ENCODE measurements at regions not wholly inside any gene's neighbourhood (a gene's known extent, or its start where the extent isn't known, plus 50 kb on each side); places are given as distances from the start of the nearest gene placed in this dataset.
"Not testable (repeated sequence)": the region's sequence is repeated elsewhere in the genome, so short reads cannot be mapped to it uniquely, and the experiment has no call there.

- H3K4me3 ChIP-seq (ENCODE audit: low read depth, low read length) = no peak overlapping the region
Measured at GRCh38 chr16:58958749-58959148, 224.6 kb upstream of the GOT2 start.

- no peak overlapping the region for H3K4me3 ChIP-seq (ENCODE audit: low read depth, low read length)
Measured at GRCh38 chr16:58948244-58948643, 214.1 kb upstream of the GOT2 start.

- no peak overlapping the region for H3K4me3 ChIP-seq (ENCODE audit: low read depth, low read length)
Measured at GRCh38 chr16:58940609-58941008, 206.5 kb upstream of the GOT2 start.

- no peak overlapping the region for H3K4me3 ChIP-seq (ENCODE audit: low read depth, low read length)
Measured at GRCh38 chr16:58938811-58939210, 204.7 kb upstream of the GOT2 start.

DNA sequence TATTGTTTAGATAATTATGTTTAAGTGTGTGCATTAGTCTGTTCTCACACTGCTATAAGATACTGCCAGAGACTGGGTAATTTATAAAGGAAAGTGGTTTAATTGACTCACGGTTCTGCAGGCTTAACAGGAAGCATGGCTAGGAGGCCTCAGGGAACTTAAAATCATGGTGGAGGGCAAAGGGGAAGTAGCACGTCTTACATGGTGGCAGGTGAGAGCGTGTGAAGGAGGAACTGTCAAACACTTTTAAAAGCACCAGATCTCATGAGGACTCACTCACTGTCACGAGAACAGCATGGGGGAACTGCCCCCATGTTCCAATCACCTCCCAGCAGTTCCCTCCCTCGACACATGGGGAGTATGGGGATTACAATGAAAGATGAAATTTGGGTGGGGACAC is 203.5 kb upstream of the GOT2 start:
- H3K4me3 ChIP-seq (ENCODE audit: low read depth, low read length) = no peak overlapping the region

DNA sequence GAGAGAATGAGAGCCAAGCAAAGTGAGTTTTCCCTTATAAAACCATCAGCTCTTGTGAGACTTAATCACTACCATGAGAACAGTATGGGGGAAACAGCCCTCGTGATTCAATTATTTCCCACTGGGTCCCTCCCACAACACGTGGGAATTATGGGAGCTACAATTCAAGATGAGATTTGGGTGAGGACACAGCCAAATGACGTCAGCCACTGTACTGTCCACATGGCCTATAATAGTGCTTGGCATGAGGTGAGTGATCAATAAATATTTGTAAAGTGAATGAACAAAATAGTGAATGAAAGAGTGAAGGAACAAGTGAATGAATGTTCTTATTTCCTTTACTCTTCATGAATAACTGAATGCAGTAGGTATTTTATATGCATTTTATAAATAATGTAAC is 199.1 kb upstream of the GOT2 start:
- H3K4me3 ChIP-seq (ENCODE audit: low read depth, low read length) = no peak overlapping the region

DNA sequence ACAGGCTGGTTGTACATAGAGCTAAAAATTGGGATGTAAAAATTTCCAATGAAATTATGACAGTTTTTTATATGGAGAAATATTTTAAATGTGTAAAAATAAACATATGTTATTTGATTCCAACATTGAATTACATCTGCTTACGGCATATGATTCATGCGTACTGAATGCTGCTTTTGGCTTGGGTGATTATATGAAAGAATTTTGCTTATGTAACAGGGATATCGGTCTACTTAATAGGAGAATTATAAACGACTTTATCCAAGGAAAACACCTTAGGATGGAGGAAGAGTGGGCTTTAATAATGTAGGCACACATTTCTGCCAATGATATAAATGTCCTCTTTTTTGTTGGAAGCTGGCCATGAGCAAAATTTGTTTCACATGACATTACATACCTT is 197.3 kb upstream of the GOT2 start:
- no peak overlapping the region for H3K4me3 ChIP-seq (ENCODE audit: low read depth, low read length)

DNA sequence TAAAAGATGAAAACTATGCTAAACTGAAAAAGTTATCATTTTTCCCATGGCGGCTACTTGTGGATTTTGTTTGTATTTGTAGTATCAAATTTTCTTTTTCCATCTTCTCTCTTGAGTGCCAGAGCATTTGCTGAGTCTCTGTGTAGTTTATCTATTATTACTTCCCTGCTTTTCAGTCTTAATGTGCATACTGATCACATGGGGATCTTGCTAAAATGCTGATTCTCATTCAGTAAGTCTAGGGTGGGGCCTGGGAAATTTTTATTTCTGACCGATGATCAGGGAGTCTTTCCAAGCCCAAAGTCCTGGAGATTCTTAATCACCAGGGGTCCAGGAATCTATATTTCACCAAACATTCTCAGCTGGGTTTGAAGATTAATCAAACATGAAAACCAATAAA is 189.0 kb upstream of the GOT2 start:
- H3K4me3 ChIP-seq (ENCODE audit: low read depth, low read length) = no peak overlapping the region

DNA sequence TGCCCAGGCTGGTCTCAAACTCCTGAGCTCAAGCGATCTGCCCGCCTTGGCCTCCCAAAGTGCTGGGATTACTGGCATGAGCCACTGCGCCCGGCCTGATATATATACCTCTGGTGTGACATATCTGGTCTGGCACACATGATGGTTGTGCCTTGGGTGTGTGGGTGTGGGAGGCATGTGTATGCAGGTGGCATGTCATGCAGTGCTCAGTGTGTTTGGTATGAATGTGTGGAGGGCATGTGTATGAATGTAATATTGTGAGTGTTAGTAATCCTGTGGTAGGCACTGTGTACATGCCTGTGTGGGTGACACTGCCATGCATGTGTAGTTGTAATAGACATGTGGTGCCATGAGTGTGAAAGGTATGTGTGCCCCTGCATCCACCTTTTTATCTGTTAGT is 179.3 kb upstream of the GOT2 start:
- H3K4me3 ChIP-seq (ENCODE audit: low read depth, low read length) = no peak overlapping the region

DNA sequence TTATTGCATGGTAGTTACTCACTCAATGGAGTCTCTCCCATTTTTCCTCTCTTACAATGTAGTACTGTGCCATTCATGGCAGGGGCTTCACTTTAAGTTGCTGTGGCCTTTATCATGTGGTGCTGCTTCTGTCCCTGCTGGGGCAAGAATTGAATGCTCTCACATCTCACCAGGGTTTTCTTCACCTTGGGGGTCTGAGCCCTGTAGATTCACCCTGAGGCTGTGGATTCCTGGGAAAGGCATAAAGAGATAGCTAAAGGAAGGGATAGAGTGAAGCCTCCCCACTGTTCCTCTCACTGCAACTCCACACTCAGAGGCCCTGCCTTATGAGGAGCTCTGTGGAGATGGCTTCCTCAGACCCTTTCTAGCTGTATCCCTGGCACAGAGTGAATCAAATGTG is 178.5 kb upstream of the GOT2 start:
- H3K4me3 ChIP-seq (ENCODE audit: low read depth, low read length) = no peak overlapping the region

DNA sequence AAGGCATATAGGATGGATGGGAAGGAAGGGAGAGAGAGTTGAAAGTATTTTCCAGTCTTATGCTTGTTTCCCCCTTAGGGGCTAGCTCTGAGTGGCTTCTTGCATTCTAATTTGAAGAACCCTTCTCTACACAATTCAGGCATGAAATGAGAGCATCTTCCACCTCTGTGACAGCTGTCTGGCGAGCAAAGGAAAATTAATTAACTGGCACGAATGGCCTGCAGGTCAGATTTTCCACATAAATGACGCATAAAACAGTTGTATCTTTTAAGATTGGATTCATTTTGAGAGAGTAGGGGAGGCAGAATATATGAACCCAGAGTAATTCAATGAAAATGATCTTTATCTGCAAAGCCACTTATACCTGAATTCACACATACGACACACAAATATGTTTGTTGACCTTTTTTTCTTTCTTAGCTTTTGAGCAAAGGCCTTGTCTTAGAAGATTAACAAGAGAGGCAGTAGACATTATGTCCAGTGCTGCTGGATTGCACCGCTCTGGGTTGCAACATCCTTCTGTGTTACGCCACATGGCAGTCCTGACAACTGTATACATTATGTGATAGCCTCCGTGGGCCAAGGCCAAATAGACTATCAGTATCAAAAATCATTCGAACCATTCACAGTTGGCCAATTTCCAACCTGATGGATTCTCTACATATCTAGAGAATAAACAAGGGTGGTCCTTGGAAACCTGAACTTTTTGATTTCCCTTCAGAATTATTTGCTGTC is 173.0 kb upstream of the GOT2 start:
- H3K4me3 ChIP-seq (ENCODE audit: low read depth, low read length) = no peak overlapping the region

- H3K4me3 ChIP-seq (ENCODE audit: low read depth, low read length) = no peak overlapping the region
Measured at GRCh38 chr16:58904291-58904690, 170.2 kb upstream of the GOT2 start.

DNA sequence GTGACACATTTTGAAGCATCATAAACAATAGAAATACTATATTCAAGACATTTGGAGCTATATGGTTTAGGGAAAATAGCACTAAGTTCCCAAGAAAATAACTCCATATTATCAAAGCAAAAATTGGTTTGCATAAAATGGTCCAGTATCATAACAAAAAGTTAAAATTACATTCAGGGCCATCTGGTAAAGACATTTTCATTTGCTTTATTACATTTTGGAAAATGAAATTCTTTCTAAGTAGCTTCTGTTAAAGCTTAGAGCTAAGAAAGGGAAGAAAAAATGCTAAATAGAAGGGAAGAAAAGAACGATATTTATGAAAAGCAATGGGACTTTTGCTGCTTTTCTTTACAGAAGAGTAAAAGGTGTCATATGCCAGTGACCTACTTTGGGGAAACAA is 155.4 kb upstream of the GOT2 start:
- H3K4me3 ChIP-seq (ENCODE audit: low read depth, low read length) = no peak overlapping the region

DNA sequence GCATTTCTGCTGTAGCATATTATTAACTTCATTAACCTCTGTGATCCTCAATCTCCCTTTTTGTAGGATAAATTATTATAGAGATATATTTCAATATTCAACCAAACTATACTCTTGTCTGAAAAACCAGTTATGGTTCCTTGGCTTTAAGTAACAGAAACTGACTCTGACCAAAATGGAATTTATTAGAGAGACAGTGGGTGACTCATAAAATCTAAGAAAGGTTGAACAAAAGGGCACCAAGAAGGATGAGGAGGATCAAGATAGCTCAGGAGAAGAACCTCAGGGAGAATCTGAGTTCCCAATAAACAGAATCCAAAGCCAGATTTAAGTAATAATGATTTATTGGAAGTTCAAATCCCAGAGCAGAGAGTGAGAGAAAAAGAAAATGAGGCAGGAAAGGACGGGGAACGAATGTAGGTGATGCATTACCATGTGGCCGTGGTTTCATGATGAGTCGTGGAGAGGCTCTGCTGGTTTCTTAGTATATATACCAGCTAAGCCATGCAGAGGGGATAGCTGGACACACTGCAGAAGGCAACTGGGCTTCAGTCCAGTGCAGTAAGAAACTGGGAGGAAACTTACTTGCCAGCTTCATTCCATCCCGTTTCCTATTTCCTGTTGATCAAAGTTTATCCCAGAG is 151.5 kb upstream of the GOT2 start:
- no peak overlapping the region for H3K4me3 ChIP-seq (ENCODE audit: low read depth, low read length)

- no peak overlapping the region for H3K4me3 ChIP-seq (ENCODE audit: low read depth, low read length)
Measured at GRCh38 chr16:58884141-58884540, 150.0 kb upstream of the GOT2 start.

DNA sequence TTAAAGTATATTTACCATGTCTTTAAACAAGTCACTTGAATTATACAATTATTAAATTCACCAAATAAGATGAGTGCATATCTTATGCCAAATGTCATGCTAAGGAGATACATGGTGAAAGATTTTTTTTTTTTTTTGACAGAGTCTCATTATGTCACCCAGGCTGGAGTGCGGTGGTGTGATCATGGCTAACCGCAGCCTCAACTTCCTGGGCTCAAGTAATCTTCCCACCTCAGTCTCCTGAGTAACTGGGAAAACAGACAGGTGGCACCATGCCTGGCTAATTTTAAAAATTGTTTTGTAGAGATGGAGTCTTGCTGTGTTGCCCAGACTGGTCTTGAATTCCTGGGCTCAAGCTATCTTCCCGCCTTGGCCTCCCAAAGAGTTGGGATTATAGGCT is 149.0 kb upstream of the GOT2 start:
- no peak overlapping the region for H3K4me3 ChIP-seq (ENCODE audit: low read depth, low read length)

GRCh38 chr16:58882292-58882691 is 148.2 kb upstream of the GOT2 start:
- no peak overlapping the region for H3K4me3 ChIP-seq (ENCODE audit: low read depth, low read length)

GRCh38 chr16:58878641-58879040 is 144.5 kb upstream of the GOT2 start:
- not testable (repeated sequence) for H3K4me3 ChIP-seq (ENCODE audit: low read depth, low read length)

GRCh38 chr16:58866935-58867334 is 132.8 kb upstream of the GOT2 start:
- no peak overlapping the region for H3K4me3 ChIP-seq (ENCODE audit: low read depth, low read length)

GRCh38 chr16:58863761-58864160 is 129.6 kb upstream of the GOT2 start:
- no peak overlapping the region for H3K4me3 ChIP-seq (ENCODE audit: low read depth, low read length)

GRCh38 chr16:58863042-58863441 is 128.9 kb upstream of the GOT2 start:
- H3K4me3 ChIP-seq (ENCODE audit: low read depth, low read length) = no peak overlapping the region

DNA sequence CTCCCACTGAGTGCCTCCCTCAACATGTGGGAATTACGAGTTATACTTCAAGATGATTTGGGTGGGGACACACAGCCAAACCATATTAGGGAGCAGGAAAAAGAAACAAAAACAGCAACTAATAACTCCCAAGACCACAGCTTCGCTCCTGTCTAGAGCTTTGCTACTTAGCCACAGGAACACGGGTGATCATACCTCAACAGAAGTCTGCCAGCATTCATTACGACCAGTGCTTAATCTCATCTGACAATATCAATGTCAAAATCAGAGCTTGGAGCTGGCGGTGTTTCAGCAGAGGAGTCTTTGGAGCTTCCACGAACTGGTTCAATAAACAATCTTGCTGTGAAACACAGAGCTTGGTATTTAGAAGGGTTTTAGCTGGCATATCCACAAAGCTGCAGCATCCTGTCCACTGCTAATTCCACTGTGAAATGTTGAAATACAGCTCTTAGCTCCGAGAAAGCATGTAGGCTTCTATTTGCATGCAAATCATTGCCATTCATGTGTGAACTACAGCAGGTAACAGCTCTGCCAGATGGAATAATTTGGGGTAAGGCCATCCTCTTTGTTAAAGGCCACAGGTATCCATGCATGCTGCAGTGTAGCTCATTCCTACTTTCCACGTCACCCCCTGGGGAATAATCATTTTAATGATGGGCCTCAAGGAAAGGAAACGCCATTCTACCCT is 128.4 kb upstream of the GOT2 start:
- no peak overlapping the region for H3K4me3 ChIP-seq (ENCODE audit: low read depth, low read length)

Data from iPS-11a (cell line).